DMS53 (cell line): ENCODE measurements at regions not wholly inside any gene's neighbourhood (a gene's known extent, or its start where the extent isn't known, plus 50 kb on each side); places are given as distances from the start of the nearest gene placed in this dataset.
A peak's percentile ranks its signal among the peaks of the same experiment; 100 is the strongest.
"Not testable (repeated sequence)": the region's sequence is repeated elsewhere in the genome, so short reads cannot be mapped to it uniquely, and the experiment has no call there.

Experiments used
- DNase-seq: peaks from one replicate; lab custom pipeline; 2025; lab: John Stamatoyannopoulos, UW

DNA sequence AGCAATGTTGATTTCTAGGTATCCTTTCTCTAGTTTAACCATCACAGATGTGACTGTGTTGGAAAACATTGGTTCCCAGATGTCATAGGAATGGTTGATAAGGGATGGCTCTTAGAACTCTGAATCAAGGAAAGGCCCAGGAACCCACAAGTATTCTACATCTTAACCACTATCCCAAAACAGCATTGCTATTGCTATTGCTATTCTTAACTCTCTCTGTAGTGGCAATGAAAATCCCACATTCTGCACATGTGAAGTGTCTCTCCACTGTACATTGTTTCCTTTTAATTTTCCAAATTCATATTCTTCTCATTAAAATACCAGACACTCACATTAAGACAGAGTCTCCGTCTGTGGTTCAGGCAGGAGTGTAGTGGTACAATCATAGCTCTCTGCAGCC lies 420.4 kb upstream of the RUNX1 start:
- no peak for DNase-seq

DNA sequence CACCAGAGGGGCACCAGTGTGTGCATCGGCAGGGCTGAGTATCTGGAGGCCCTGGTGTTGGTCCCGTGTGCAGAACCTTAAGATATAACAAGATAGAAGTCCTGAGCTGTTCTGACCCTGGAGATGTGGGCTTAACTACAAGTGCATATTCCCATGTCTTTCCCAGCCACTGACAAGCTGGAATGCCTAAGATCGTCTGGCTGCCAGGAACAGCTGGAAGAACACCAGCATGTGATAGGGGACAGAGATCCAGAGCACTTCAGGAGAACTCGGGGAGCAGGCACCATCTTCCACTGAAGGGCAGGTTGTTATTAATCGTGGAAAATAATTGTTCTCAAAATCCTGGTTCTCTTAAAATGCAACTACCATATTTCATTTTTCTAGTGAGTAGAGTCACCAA lies 419.9 kb upstream of the RUNX1 start:
- DNase-seq, result no peak

DNA sequence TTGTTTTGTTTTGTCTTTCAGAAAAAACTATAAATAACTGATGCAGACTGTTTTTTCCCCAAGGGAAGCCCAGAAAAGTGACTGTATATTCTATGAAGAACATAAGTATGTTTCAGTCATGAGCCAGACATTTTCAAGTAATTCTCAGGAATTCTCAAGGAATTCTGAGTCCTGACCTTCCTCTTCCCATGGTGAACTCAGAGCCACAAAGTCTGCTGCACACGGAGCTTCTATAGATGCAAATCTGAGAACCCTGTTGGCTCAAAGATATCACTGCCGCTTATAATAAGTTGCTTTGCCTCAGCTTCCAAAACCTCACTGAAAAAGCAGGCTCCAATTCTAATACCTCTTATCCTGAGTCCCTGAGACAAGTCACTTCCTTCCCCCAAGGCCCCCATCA lies 418.5 kb upstream of the RUNX1 start:
- DNase-seq, result no peak

DNA sequence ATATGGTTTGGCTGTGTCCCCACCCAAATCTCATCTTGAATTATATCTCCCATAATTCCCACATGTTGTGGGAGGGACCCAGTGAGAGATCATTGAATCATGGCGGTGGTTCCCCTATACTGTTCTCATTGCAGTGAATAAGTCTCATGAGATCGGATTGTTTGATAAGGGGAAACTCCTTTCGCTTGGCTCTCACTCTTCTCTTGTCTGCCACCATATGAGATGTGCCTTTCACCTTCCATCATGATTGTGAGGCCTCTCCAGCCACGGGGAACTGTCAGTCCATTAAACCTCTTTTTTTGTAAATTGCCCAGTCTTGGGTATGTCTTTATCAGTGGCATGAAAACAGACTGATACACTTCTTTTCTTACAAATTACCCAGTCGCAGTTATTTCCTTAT lies 417.6 kb upstream of the RUNX1 start:
- DNase-seq, result not testable (repeated sequence)

GRCh38 chr21:35465741-35466140 lies 416.6 kb upstream of the RUNX1 start:
- DNase-seq, result no peak

DNA sequence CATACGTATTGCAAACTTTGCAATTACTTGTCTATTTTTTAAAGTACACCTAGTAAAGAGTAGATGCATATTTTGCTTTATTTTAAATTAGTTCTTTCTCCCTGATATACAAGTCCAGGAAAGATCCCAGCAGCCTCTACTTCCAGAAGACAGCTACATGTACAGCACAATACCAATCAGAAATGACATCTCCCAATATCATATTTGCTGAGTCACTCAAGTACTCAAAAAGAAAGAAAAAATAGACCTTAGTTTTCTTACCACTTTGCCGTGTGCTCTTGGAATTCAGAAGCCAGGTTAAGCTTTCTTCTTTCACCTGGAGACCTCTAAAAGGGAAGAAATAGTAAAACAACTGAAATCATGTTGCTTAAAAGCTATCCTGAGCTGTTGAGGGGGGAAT lies 412.6 kb upstream of the RUNX1 start:
- no peak for DNase-seq

DNA sequence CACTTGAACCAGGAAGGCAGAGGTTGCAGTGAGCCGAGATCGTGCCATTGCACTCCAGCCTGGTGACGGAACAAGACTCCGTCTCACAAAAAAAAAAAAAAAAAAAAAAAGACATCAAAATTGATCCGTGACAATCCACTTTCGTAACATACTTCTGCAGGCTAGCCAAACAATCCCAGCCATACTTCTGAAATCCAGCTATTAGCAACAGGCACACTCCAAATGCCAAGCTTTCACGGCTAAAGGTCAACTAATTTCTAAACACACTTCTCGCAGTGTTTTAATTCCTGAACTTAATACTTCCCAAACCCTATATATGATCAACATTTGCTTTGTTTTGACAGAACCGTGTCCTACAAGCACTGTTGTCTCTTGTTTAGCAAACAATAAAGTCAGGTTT lies 411.3 kb upstream of the RUNX1 start:
- no peak for DNase-seq

- no peak for DNase-seq
These were observed 409.3 kb upstream of the RUNX1 start for GRCh38 chr21:35458405-35458804.

- no peak for DNase-seq
These were observed 408.1 kb upstream of the RUNX1 start for GRCh38 chr21:35457097-35457804.

GRCh38 chr21:35451276-35451675 lies 402.2 kb upstream of the RUNX1 start:
- no peak for DNase-seq

- no peak for DNase-seq
These were observed 401.7 kb upstream of the RUNX1 start for GRCh38 chr21:35450830-35451229.

GRCh38 chr21:35449846-35450245 lies 400.7 kb upstream of the RUNX1 start:
- no peak for DNase-seq

GRCh38 chr21:35448876-35449599 lies 399.9 kb upstream of the RUNX1 start:
- no peak for DNase-seq

- DNase-seq, result no peak
These were observed 395.3 kb upstream of the RUNX1 start for GRCh38 chr21:35444391-35444790.

GRCh38 chr21:35441868-35442582 lies 392.9 kb upstream of the RUNX1 start:
- DNase-seq, result peak; percentile 8

DNA sequence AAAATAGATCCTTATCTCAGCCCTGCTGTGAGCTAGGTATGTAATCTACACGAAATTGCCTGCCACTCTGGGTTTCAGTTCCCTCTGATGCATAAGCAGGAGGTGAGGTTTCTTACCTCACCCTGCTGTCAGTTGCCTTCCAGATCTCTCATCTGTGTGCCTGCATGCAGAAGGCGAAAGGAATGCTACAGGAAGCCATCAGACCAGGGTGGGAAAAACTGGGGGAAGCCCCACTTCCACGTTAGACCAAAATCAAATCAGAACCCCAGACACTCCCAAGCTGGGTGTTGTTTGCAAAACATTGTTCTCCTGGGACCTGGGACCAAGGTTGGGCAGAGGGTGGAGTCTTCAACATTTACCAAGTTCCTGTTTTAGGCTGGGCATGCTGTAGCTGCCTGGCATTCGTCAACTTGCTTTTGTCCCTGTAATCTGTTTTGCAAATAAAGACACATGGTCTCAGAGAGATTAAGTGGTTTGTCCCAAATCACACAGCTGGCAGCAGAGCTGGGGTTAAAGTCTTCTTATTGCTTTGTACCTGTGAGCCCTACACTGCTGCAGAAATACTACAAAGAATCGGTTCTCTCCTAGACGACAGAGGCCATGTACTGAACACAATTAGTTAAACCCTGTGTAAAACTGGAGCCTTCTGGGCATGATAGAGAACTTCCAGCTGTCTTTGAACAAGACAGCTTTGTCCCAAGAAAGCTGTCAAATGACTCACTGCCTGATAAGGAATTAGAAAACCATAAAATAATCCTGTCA lies 389.7 kb upstream of the RUNX1 start:
- no peak for DNase-seq

DNA sequence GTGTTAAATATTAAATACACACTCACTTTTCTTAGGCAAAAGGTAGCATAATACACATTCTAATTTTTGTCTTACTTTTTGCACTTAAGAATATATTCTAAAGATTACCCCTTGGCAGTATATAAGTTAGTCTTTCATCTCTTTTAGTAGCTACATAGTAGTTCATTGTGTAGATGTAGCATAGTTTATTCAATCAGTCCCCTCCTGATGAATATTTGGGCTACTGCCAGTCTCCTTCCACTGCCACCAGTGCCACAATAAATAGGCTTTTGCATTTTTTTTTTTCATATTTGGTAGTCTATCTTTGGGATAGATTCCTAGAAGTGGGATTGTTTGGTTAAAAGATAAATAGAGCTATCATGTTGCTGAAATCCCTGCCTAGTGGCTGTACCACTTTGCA lies 388.8 kb upstream of the RUNX1 start:
- no peak for DNase-seq

- DNase-seq, result peak; percentile 7
These were observed 387.8 kb upstream of the RUNX1 start for GRCh38 chr21:35436899-35437298.

- DNase-seq, result not testable (repeated sequence)
These were observed 383.5 kb upstream of the RUNX1 start for GRCh38 chr21:35432601-35433000.

- no peak for DNase-seq
These were observed 381.2 kb upstream of the RUNX1 start for GRCh38 chr21:35430260-35430659.

- no peak for DNase-seq
These were observed 379.8 kb upstream of the RUNX1 start for GRCh38 chr21:35428937-35429336.

DNA sequence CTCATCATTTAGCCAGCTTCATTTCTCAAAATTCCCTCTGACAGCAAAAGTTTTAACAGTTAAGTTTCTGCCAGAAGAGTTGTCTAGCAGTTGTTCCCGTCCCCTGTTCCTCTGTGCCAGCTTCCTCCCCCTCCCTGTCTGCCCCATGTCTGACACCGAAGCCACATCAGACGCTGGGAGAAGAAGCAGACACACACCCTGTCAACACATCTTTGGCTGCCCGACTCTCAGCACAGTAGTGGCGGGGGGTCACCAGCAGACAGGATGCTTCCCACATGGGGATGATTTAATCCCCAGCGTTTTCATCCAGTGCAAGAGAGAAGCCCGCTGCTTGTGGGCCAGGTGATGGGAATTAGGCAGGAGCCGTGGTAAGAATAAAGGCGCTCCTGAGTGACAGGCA lies 379.4 kb upstream of the RUNX1 start:
- no peak for DNase-seq

GRCh38 chr21:35428001-35428320 lies 378.9 kb upstream of the RUNX1 start:
- no peak for DNase-seq
